ENCODE measurements at regions not wholly inside any gene's neighbourhood (a gene's known extent, or its start where the extent isn't known, plus 50 kb on each side); places are given as distances from the start of the nearest gene placed in this dataset.

GRCh38 chr4:126757219-126757618 is 875.5 kb upstream of the INTU start:
- Histone ChIP-seq H3K27ac (replicated peaks) (no peak overlapping the region), H3K4me3 (replicated peaks; ENCODE audit: insufficient read depth, low read length) (no peak overlapping the region), H3K27me3 (ENCODE audit: insufficient read depth, poor library complexity, severe bottlenecking) (no peaks in the 10 kb centered on the region)
- TF ChIP-seq CTCF (IDR thresholded peaks at IDR 0.05; ENCODE audit: insufficient read depth, low read length) (no peak), POLR2AphosphoS5 (IDR thresholded peaks at IDR 0.05; ENCODE audit: low read depth) (no peak), REST (IDR thresholded peaks at IDR 0.05; ENCODE audit: insufficient replicate concordance, low read depth) (no peak), GABPA (IDR thresholded peaks at IDR 0.05; ENCODE audit: low read depth) (no peak), SPI1 (IDR thresholded peaks at IDR 0.05; ENCODE audit: borderline replicate concordance, low read depth) (no peak)
- DNase-seq (ENCODE audit: low read depth in 1 of 2, low spot score in 1 of 2), result no peak

GRCh38 chr4:126758493-126758892 is 874.3 kb upstream of the INTU start:
- Histone ChIP-seq H3K27me3 (ENCODE audit: insufficient read depth, poor library complexity, severe bottlenecking) (no peaks in the 10 kb centered on the region), H3K27ac (replicated peaks) (no peak overlapping the region), H3K4me3 (replicated peaks; ENCODE audit: insufficient read depth, low read length) (no peak overlapping the region)
- no peak for DNase-seq (ENCODE audit: low read depth in 1 of 2, low spot score in 1 of 2)
- no peak for TF ChIP-seq SPI1 (IDR thresholded peaks at IDR 0.05; ENCODE audit: borderline replicate concordance, low read depth)
- no peak for TF ChIP-seq POLR2AphosphoS5 (IDR thresholded peaks at IDR 0.05; ENCODE audit: low read depth)
- TF ChIP-seq REST (IDR thresholded peaks at IDR 0.05; ENCODE audit: insufficient replicate concordance, low read depth), result no peak
- TF ChIP-seq GABPA (IDR thresholded peaks at IDR 0.05; ENCODE audit: low read depth), result no peak
- no peak for TF ChIP-seq CTCF (IDR thresholded peaks at IDR 0.05; ENCODE audit: insufficient read depth, low read length)

GRCh38 chr4:126761947-126762662 is 870.7 kb upstream of the INTU start:
- TF ChIP-seq GABPA (IDR thresholded peaks at IDR 0.05; ENCODE audit: low read depth) (no peak), POLR2AphosphoS5 (IDR thresholded peaks at IDR 0.05; ENCODE audit: low read depth) (no peak), REST (IDR thresholded peaks at IDR 0.05; ENCODE audit: insufficient replicate concordance, low read depth) (no peak), CTCF (IDR thresholded peaks at IDR 0.05; ENCODE audit: insufficient read depth, low read length) (no peak), SPI1 (IDR thresholded peaks at IDR 0.05; ENCODE audit: borderline replicate concordance, low read depth) (no peak)
- no peak for DNase-seq (ENCODE audit: low read depth in 1 of 2, low spot score in 1 of 2)
- Histone ChIP-seq H3K4me3 (replicated peaks; ENCODE audit: insufficient read depth, low read length) (no peak overlapping the region), H3K27ac (replicated peaks) (no peak overlapping the region), H3K27me3 (ENCODE audit: insufficient read depth, poor library complexity, severe bottlenecking) (no peaks in the 10 kb centered on the region)

All from HL-60 (cell line).